ENCODE measurements at regions not wholly inside any gene's neighbourhood (a gene's known extent, or its start where the extent isn't known, plus 50 kb on each side); places are given as distances from the start of the nearest gene placed in this dataset.
"Not testable (repeated sequence)": the region's sequence is repeated elsewhere in the genome, so short reads cannot be mapped to it uniquely, and the experiment has no call there.

- not testable (repeated sequence) for DNase-seq
Observed at GRCh38 chr21:13907385-13907784, 297.8 kb downstream of the POTED start.

GRCh38 chr21:13896596-13897247, 287.1 kb downstream of the POTED start:
- not testable (repeated sequence) for DNase-seq

GRCh38 chr21:13893617-13894016, 284.0 kb downstream of the POTED start:
- DNase-seq: not testable (repeated sequence)

- DNase-seq: not testable (repeated sequence)
Observed at GRCh38 chr21:13893025-13893424, 283.4 kb downstream of the POTED start.

GRCh38 chr21:13892146-13892751, 282.7 kb downstream of the POTED start:
- DNase-seq: not testable (repeated sequence)

GRCh38 chr21:13889176-13889575, 279.6 kb downstream of the POTED start:
- not testable (repeated sequence) for DNase-seq

- not testable (repeated sequence) for DNase-seq
Observed at GRCh38 chr21:13883641-13884395, 274.2 kb downstream of the POTED start.

- not testable (repeated sequence) for DNase-seq
Observed at GRCh38 chr21:13877503-13877902, 267.9 kb downstream of the POTED start.

- not testable (repeated sequence) for DNase-seq
Observed at GRCh38 chr21:13876999-13877398, 267.4 kb downstream of the POTED start.

GRCh38 chr21:13874001-13874400, 264.4 kb downstream of the POTED start:
- not testable (repeated sequence) for DNase-seq

- no peak for DNase-seq
Observed at GRCh38 chr21:13854638-13855037, 245.1 kb downstream of the POTED start.

GRCh38 chr21:13850808-13851207, 241.2 kb downstream of the POTED start:
- DNase-seq: not testable (repeated sequence)

GRCh38 chr21:13849489-13849888, 239.9 kb downstream of the POTED start:
- DNase-seq: not testable (repeated sequence)

- DNase-seq: not testable (repeated sequence)
Observed at GRCh38 chr21:13846718-13847117, 237.1 kb downstream of the POTED start.

GRCh38 chr21:13844574-13844973, 235.0 kb downstream of the POTED start:
- DNase-seq: not testable (repeated sequence)

- not testable (repeated sequence) for DNase-seq
Observed at GRCh38 chr21:13843081-13843480, 233.5 kb downstream of the POTED start.

GRCh38 chr21:13827666-13828065, 218.1 kb downstream of the POTED start:
- not testable (repeated sequence) for DNase-seq

GRCh38 chr21:13827201-13827600, 217.6 kb downstream of the POTED start:
- DNase-seq: no peak

GRCh38 chr21:13826511-13826910, 216.9 kb downstream of the POTED start:
- not testable (repeated sequence) for DNase-seq

- not testable (repeated sequence) for DNase-seq
Observed at GRCh38 chr21:13825218-13825778, 215.7 kb downstream of the POTED start.

GRCh38 chr21:13820286-13820685, 210.7 kb downstream of the POTED start:
- not testable (repeated sequence) for DNase-seq

GRCh38 chr21:13812191-13812590, 202.6 kb downstream of the POTED start:
- DNase-seq: not testable (repeated sequence)

GRCh38 chr21:13810559-13810958, 201.0 kb downstream of the POTED start:
- DNase-seq: not testable (repeated sequence)

All from NCI-H2107 (cell line).